Astrocyte (in vitro differentiated cells and primary cell): ENCODE measurements at regions not wholly inside any gene's neighbourhood (a gene's known extent, or its start where the extent isn't known, plus 50 kb on each side); places are given as distances from the start of the nearest gene placed in this dataset.

ENCODE experiments used
- EZH2 ChIP-seq: IDR thresholded peaks from 2 replicates; pipeline ENCODE4 v1.6.1; 2012; ENCODE audit warnings: mild to moderate bottlenecking, low read length, inconsistent platforms; ENCODE audit not compliant: insufficient read depth
- TF ChIP-seq, protein P1 (sequence below): IDR thresholded peaks from 2 replicates; pipeline ENCODE4 v1.5.1; 2011; ENCODE audit warnings: low read depth, mild to moderate bottlenecking, inconsistent platforms, low read length, moderate library complexity; ENCODE audit not compliant: insufficient read depth

DNA sequence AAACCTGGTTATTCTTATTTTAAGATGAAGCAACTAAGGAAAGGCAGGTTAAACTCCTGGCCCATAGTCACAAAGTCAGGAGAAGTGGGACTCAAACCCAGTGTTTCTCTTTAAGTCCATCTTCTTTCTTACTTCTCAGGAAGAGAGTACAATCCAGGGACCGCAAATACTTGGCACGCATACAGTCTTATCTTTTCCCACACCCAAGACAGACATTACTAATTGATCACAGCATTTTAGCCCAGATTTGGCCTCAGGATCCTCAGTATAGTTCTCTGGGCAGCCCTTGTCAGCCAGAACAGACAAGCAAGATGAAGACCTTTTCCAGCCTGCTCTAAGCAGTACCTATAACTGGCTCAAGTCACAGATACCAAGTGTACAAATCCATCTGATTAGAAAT lies 125.5 kb upstream of the RAI14 start:
- no peak for TF ChIP-seq EZH2
- TF ChIP-seq, protein P1, sequence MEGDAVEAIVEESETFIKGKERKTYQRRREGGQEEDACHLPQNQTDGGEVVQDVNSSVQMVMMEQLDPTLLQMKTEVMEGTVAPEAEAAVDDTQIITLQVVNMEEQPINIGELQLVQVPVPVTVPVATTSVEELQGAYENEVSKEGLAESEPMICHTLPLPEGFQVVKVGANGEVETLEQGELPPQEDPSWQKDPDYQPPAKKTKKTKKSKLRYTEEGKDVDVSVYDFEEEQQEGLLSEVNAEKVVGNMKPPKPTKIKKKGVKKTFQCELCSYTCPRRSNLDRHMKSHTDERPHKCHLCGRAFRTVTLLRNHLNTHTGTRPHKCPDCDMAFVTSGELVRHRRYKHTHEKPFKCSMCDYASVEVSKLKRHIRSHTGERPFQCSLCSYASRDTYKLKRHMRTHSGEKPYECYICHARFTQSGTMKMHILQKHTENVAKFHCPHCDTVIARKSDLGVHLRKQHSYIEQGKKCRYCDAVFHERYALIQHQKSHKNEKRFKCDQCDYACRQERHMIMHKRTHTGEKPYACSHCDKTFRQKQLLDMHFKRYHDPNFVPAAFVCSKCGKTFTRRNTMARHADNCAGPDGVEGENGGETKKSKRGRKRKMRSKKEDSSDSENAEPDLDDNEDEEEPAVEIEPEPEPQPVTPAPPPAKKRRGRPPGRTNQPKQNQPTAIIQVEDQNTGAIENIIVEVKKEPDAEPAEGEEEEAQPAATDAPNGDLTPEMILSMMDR: no peak
